BLaER1 (cell line): ENCODE measurements at regions not wholly inside any gene's neighbourhood (a gene's known extent, or its start where the extent isn't known, plus 50 kb on each side); places are given as distances from the start of the nearest gene placed in this dataset.
A peak's percentile ranks its signal among the peaks of the same experiment; 100 is the strongest.

Experiments used
- H3K27ac ChIP-seq: shearing (Covaris generic); formaldehyde crosslinking; 2 replicates; pipeline ENCODE4 v1.8.1; 2022
- H3K27me3 ChIP-seq: shearing (Covaris generic); formaldehyde crosslinking; 2 replicates; pipeline ENCODE4 v1.8.1; 2022
- H3K36me3 ChIP-seq: shearing (Covaris generic); formaldehyde crosslinking; 2 replicates; pipeline ENCODE4 v1.8.1; 2022
- H3K4me1 ChIP-seq: shearing (Covaris generic); formaldehyde crosslinking; 2 replicates; pipeline ENCODE4 v1.8.1; 2022
- H3K4me2 ChIP-seq: shearing (Covaris generic); formaldehyde crosslinking; 2 replicates; pipeline ENCODE4 v1.8.1; 2022
- H3K4me3 ChIP-seq: shearing (Covaris generic); formaldehyde crosslinking; 2 replicates; pipeline ENCODE4 v1.8.1; 2022
- H3K9ac ChIP-seq: shearing (Covaris generic); formaldehyde crosslinking; 2 replicates; pipeline ENCODE4 v1.8.1; 2022
- H3K9me3 ChIP-seq: shearing (Covaris generic); formaldehyde crosslinking; 2 replicates; pipeline ENCODE4 v1.8.1; 2022
- H4K20me1 ChIP-seq: shearing (Covaris generic); formaldehyde crosslinking; 2 replicates; pipeline ENCODE4 v1.8.1; 2022
- Cebpa-rat ChIP-seq: shearing (Covaris generic); IDR thresholded peaks from 2 replicates; pipeline ENCODE4 v1.8.1; 2022

- no peaks in the 10 kb centered on the region for H3K36me3 ChIP-seq
- no peaks in the 10 kb centered on the region for H3K4me1 ChIP-seq
- no peaks in the 10 kb centered on the region for H3K9me3 ChIP-seq
- no peak overlapping the region for H3K27ac ChIP-seq
- TF ChIP-seq Cebpa-rat = no peak
- no peaks in the 10 kb centered on the region for H4K20me1 ChIP-seq
- no peak overlapping the region for H3K9ac ChIP-seq
- no peaks in the 10 kb centered on the region for H3K27me3 ChIP-seq
- no peak overlapping the region for H3K4me3 ChIP-seq
- no peak overlapping the region for H3K4me2 ChIP-seq
Measured at GRCh38 chr18:68150961-68151360, 563.9 kb downstream of the TMX3 start.

- Histone ChIP-seq H3K4me1 (no peaks in the 10 kb centered on the region), H3K27ac (no peak overlapping the region), H3K4me3 (no peak overlapping the region), H3K36me3 (no peaks in the 10 kb centered on the region), H3K27me3 (no peaks in the 10 kb centered on the region), H3K4me2 (no peak overlapping the region), H3K9me3 (no peaks in the 10 kb centered on the region), H4K20me1 (no peaks in the 10 kb centered on the region), H3K9ac (no peak overlapping the region)
- TF ChIP-seq Cebpa-rat = no peak
Measured at GRCh38 chr18:68148863-68149262, 566.0 kb downstream of the TMX3 start.

GRCh38 chr18:68147728-68148127 is 567.2 kb downstream of the TMX3 start:
- TF ChIP-seq Cebpa-rat = no peak
- H3K4me1 ChIP-seq = no peaks in the 10 kb centered on the region
- no peak overlapping the region for H3K4me2 ChIP-seq

GRCh38 chr18:68121826-68122225 is 593.1 kb downstream of the TMX3 start:
- no peaks in the 10 kb centered on the region for H3K27me3 ChIP-seq

More at GRCh38 chr18:68147728-68148127, 567.2 kb downstream of the TMX3 start:
- H3K36me3 ChIP-seq = no peaks in the 10 kb centered on the region
- no peak overlapping the region for H3K4me3 ChIP-seq
- H4K20me1 ChIP-seq = no peaks in the 10 kb centered on the region
- no peak overlapping the region for H3K27ac ChIP-seq
- H3K9ac ChIP-seq = no peak overlapping the region
- no peaks in the 10 kb centered on the region for H3K27me3 ChIP-seq
- H3K9me3 ChIP-seq = no peaks in the 10 kb centered on the region

GRCh38 chr18:68121308-68121707 is 593.6 kb downstream of the TMX3 start:
- Histone ChIP-seq H3K27ac (no peak overlapping the region), H3K4me2 (no peak overlapping the region), H3K9ac (no peak overlapping the region), H4K20me1 (no peaks in the 10 kb centered on the region), H3K4me3 (no peak overlapping the region), H3K9me3 (no peaks in the 10 kb centered on the region), H3K4me1 (no peaks in the 10 kb centered on the region), H3K36me3 (no peaks in the 10 kb centered on the region), H3K27me3 (no peaks in the 10 kb centered on the region)
- TF ChIP-seq Cebpa-rat = no peak

More at GRCh38 chr18:68121826-68122225, 593.1 kb downstream of the TMX3 start:
- TF ChIP-seq Cebpa-rat = no peak
- Histone ChIP-seq H3K36me3 (no peaks in the 10 kb centered on the region), H3K4me2 (no peak overlapping the region), H4K20me1 (no peaks in the 10 kb centered on the region), H3K9ac (no peak overlapping the region), H3K4me1 (no peaks in the 10 kb centered on the region), H3K27ac (no peak overlapping the region), H3K9me3 (no peaks in the 10 kb centered on the region), H3K4me3 (no peak overlapping the region)

GRCh38 chr18:68114989-68115388 is 598.5 kb upstream of the DSEL start:
- H3K9ac ChIP-seq = no peak overlapping the region
- TF ChIP-seq Cebpa-rat = peak; percentile 41; the same call in 1 of the 2 replicates
- no peaks in the 10 kb centered on the region for H3K4me1 ChIP-seq
- H3K9me3 ChIP-seq = no peaks in the 10 kb centered on the region
- no peak overlapping the region for H3K4me3 ChIP-seq
- no peaks in the 10 kb centered on the region for H3K27me3 ChIP-seq
- no peak overlapping the region for H3K27ac ChIP-seq
- no peaks in the 10 kb centered on the region for H3K36me3 ChIP-seq
- no peaks in the 10 kb centered on the region for H4K20me1 ChIP-seq
- H3K4me2 ChIP-seq = no peak overlapping the region

GRCh38 chr18:68104036-68104435 is 587.5 kb upstream of the DSEL start:
- Histone ChIP-seq H3K9me3 (no peaks in the 10 kb centered on the region), H3K9ac (no peak overlapping the region), H4K20me1 (no peaks in the 10 kb centered on the region), H3K36me3 (no peaks in the 10 kb centered on the region), H3K27ac (no peak overlapping the region), H3K4me2 (no peak overlapping the region), H3K4me1 (no peaks in the 10 kb centered on the region), H3K4me3 (no peak overlapping the region), H3K27me3 (no peaks in the 10 kb centered on the region)
- TF ChIP-seq Cebpa-rat = no peak

- TF ChIP-seq Cebpa-rat = no peak
- H3K27ac ChIP-seq = no peak overlapping the region
- H3K36me3 ChIP-seq = no peaks in the 10 kb centered on the region
- no peak overlapping the region for H3K4me3 ChIP-seq
- H3K4me2 ChIP-seq = no peak overlapping the region
- H3K9me3 ChIP-seq = no peaks in the 10 kb centered on the region
- H3K4me1 ChIP-seq = no peaks in the 10 kb centered on the region
- no peaks in the 10 kb centered on the region for H3K27me3 ChIP-seq
- no peak overlapping the region for H3K9ac ChIP-seq
- H4K20me1 ChIP-seq = no peaks in the 10 kb centered on the region
Measured at GRCh38 chr18:68103561-68103960, 587.0 kb upstream of the DSEL start.

GRCh38 chr18:68102117-68102516 is 585.6 kb upstream of the DSEL start:
- no peaks in the 10 kb centered on the region for H3K4me1 ChIP-seq
- H3K27ac ChIP-seq = no peak overlapping the region
- H3K4me2 ChIP-seq = no peak overlapping the region
- H3K36me3 ChIP-seq = no peaks in the 10 kb centered on the region
- TF ChIP-seq Cebpa-rat = no peak
- no peak overlapping the region for H3K9ac ChIP-seq
- no peaks in the 10 kb centered on the region for H3K9me3 ChIP-seq
- H4K20me1 ChIP-seq = no peaks in the 10 kb centered on the region
- no peaks in the 10 kb centered on the region for H3K27me3 ChIP-seq
- H3K4me3 ChIP-seq = no peak overlapping the region

GRCh38 chr18:68098655-68099054 is 582.1 kb upstream of the DSEL start:
- H3K27me3 ChIP-seq = no peaks in the 10 kb centered on the region
- H3K9ac ChIP-seq = no peak overlapping the region
- no peak overlapping the region for H3K27ac ChIP-seq
- no peak overlapping the region for H3K4me3 ChIP-seq
- no peaks in the 10 kb centered on the region for H3K9me3 ChIP-seq
- no peaks in the 10 kb centered on the region for H4K20me1 ChIP-seq
- no peaks in the 10 kb centered on the region for H3K4me1 ChIP-seq
- H3K36me3 ChIP-seq = no peaks in the 10 kb centered on the region
- H3K4me2 ChIP-seq = no peak overlapping the region
- TF ChIP-seq Cebpa-rat = no peak

- H3K9ac ChIP-seq = no peak overlapping the region
- no peaks in the 10 kb centered on the region for H3K9me3 ChIP-seq
- no peaks in the 10 kb centered on the region for H3K4me1 ChIP-seq
- no peak for TF ChIP-seq Cebpa-rat
- no peak overlapping the region for H3K4me3 ChIP-seq
- H3K27me3 ChIP-seq = no peaks in the 10 kb centered on the region
- no peak overlapping the region for H3K4me2 ChIP-seq
- no peaks in the 10 kb centered on the region for H4K20me1 ChIP-seq
- no peak overlapping the region for H3K27ac ChIP-seq
- no peaks in the 10 kb centered on the region for H3K36me3 ChIP-seq
Measured at GRCh38 chr18:68086481-68086880, 570.0 kb upstream of the DSEL start.
